ENCODE measurements at regions not wholly inside any gene's neighbourhood (a gene's known extent, or its start where the extent isn't known, plus 50 kb on each side); places are given as distances from the start of the nearest gene placed in this dataset.

GRCh38 chr1:8259498-8260290 is 58.2 kb upstream of the SLC45A1 start (continued):
- TF ChIP-seq, protein P1, sequence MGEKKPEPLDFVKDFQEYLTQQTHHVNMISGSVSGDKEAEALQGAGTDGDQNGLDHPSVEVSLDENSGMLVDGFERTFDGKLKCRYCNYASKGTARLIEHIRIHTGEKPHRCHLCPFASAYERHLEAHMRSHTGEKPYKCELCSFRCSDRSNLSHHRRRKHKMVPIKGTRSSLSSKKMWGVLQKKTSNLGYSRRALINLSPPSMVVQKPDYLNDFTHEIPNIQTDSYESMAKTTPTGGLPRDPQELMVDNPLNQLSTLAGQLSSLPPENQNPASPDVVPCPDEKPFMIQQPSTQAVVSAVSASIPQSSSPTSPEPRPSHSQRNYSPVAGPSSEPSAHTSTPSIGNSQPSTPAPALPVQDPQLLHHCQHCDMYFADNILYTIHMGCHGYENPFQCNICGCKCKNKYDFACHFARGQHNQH (CRISPR knock-in tag; IDR thresholded peaks at IDR 0.05), result no peak; the same call in 1 of the 2 replicates
- TF ChIP-seq ARHGAP35 (CRISPR knock-in tag; IDR thresholded peaks at IDR 0.05; ENCODE audit: borderline replicate concordance), result peak; percentile 9; the same call in 1 of the 2 replicates
- TF ChIP-seq, protein P2, sequence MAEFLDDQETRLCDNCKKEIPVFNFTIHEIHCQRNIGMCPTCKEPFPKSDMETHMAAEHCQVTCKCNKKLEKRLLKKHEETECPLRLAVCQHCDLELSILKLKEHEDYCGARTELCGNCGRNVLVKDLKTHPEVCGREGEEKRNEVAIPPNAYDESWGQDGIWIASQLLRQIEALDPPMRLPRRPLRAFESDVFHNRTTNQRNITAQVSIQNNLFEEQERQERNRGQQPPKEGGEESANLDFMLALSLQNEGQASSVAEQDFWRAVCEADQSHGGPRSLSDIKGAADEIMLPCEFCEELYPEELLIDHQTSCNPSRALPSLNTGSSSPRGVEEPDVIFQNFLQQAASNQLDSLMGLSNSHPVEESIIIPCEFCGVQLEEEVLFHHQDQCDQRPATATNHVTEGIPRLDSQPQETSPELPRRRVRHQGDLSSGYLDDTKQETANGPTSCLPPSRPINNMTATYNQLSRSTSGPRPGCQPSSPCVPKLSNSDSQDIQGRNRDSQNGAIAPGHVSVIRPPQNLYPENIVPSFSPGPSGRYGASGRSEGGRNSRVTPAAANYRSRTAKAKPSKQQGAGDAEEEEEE (CRISPR knock-in tag; IDR thresholded peaks at IDR 0.05; ENCODE audit: borderline replicate concordance), result no peak
- TF ChIP-seq ZNF678 (CRISPR knock-in tag; IDR thresholded peaks at IDR 0.05), result no peak
- TF ChIP-seq HDAC2 (CRISPR knock-in tag; IDR thresholded peaks at IDR 0.05), result 0 out of 2 replicates have a peak, but pooled peaks have one; percentile 8
- TF ChIP-seq, protein P3, sequence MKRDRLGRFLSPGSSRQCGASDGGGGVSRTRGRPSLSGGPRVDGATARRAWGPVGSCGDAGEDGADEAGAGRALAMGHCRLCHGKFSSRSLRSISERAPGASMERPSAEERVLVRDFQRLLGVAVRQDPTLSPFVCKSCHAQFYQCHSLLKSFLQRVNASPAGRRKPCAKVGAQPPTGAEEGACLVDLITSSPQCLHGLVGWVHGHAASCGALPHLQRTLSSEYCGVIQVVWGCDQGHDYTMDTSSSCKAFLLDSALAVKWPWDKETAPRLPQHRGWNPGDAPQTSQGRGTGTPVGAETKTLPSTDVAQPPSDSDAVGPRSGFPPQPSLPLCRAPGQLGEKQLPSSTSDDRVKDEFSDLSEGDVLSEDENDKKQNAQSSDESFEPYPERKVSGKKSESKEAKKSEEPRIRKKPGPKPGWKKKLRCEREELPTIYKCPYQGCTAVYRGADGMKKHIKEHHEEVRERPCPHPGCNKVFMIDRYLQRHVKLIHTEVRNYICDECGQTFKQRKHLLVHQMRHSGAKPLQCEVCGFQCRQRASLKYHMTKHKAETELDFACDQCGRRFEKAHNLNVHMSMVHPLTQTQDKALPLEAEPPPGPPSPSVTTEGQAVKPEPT (CRISPR knock-in tag; IDR thresholded peaks at IDR 0.05; ENCODE audit: low read depth), result no peak
- TF ChIP-seq, protein P4, sequence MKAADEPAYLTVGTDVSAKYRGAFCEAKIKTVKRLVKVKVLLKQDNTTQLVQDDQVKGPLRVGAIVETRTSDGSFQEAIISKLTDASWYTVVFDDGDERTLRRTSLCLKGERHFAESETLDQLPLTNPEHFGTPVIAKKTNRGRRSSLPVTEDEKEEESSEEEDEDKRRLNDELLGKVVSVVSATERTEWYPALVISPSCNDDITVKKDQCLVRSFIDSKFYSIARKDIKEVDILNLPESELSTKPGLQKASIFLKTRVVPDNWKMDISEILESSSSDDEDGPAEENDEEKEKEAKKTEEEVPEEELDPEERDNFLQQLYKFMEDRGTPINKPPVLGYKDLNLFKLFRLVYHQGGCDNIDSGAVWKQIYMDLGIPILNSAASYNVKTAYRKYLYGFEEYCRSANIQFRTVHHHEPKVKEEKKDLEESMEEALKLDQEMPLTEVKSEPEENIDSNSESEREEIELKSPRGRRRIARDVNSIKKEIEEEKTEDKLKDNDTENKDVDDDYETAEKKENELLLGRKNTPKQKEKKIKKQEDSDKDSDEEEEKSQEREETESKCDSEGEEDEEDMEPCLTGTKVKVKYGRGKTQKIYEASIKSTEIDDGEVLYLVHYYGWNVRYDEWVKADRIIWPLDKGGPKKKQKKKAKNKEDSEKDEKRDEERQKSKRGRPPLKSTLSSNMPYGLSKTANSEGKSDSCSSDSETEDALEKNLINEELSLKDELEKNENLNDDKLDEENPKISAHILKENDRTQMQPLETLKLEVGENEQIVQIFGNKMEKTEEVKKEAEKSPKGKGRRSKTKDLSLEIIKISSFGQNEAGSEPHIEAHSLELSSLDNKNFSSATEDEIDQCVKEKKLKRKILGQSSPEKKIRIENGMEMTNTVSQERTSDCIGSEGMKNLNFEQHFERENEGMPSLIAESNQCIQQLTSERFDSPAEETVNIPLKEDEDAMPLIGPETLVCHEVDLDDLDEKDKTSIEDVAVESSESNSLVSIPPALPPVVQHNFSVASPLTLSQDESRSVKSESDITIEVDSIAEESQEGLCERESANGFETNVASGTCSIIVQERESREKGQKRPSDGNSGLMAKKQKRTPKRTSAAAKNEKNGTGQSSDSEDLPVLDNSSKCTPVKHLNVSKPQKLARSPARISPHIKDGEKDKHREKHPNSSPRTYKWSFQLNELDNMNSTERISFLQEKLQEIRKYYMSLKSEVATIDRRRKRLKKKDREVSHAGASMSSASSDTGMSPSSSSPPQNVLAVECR (CRISPR knock-in tag; IDR thresholded peaks at IDR 0.05; ENCODE audit: borderline replicate concordance), result peak; percentile 33; the same call in 1 of the 2 replicates
- TF ChIP-seq, protein P5, sequence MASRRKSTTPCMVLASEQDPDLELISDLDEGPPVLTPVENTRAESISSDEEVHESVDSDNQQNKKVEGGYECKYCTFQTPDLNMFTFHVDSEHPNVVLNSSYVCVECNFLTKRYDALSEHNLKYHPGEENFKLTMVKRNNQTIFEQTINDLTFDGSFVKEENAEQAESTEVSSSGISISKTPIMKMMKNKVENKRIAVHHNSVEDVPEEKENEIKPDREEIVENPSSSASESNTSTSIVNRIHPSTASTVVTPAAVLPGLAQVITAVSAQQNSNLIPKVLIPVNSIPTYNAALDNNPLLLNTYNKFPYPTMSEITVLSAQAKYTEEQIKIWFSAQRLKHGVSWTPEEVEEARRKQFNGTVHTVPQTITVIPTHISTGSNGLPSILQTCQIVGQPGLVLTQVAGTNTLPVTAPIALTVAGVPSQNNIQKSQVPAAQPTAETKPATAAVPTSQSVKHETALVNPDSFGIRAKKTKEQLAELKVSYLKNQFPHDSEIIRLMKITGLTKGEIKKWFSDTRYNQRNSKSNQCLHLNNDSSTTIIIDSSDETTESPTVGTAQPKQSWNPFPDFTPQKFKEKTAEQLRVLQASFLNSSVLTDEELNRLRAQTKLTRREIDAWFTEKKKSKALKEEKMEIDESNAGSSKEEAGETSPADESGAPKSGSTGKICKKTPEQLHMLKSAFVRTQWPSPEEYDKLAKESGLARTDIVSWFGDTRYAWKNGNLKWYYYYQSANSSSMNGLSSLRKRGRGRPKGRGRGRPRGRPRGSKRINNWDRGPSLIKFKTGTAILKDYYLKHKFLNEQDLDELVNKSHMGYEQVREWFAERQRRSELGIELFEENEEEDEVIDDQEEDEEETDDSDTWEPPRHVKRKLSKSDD (CRISPR knock-in tag; IDR thresholded peaks at IDR 0.05; ENCODE audit: low read depth), result 0 out of 2 replicates have a peak, but pooled peaks have one; percentile 2
- TF ChIP-seq ZNF746 (CRISPR knock-in tag; IDR thresholded peaks at IDR 0.05), result no peak
- no peak for TF ChIP-seq ZNF83 (CRISPR knock-in tag; IDR thresholded peaks at IDR 0.05; ENCODE audit: borderline replicate concordance)
- TF ChIP-seq ZNF883 (CRISPR knock-in tag; IDR thresholded peaks at IDR 0.05; ENCODE audit: not compliant biosample characterization), result no peak
- TF ChIP-seq ZNF564 (CRISPR knock-in tag; IDR thresholded peaks at IDR 0.05), result 0 out of 2 replicates have a peak, but pooled peaks have one; percentile 10
- TF ChIP-seq ZNF282 (IDR thresholded peaks at IDR 0.05; ENCODE audit: partially characterized antibody), result no peak
- TF ChIP-seq PHF21A (CRISPR knock-in tag; IDR thresholded peaks at IDR 0.05), result 0 out of 2 replicates have a peak, but pooled peaks have one; percentile 63
- TF ChIP-seq RARG (CRISPR knock-in tag; IDR thresholded peaks at IDR 0.05; ENCODE audit: low read depth), result no peak
- TF ChIP-seq PAX8 (CRISPR knock-in tag; IDR thresholded peaks at IDR 0.05; ENCODE audit: borderline replicate concordance), result no peak
